ENCODE measurements at regions not wholly inside any gene's neighbourhood (a gene's known extent, or its start where the extent isn't known, plus 50 kb on each side); places are given as distances from the start of the nearest gene placed in this dataset.

DNA sequence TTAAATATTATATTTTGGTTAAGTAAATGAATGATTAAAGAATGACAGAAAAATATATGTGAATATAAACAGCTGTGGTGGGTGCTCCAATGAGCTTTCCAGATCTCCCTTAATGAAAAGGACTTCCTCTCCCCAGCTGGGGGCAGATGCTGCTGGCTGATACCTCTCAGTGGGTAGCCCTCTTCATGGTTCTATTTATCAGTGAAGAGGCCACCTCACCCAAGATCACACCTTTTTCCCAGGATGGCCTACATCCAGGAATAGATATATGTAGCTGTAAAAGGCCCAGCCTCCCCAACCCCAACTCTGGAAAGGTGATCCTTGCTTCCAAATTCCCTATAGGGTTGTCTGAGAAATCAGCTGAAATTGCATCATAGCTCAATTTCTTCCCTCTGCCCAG is 135.2 kb upstream of the ACVR2A start:
- DNase-seq = no peak

DNA sequence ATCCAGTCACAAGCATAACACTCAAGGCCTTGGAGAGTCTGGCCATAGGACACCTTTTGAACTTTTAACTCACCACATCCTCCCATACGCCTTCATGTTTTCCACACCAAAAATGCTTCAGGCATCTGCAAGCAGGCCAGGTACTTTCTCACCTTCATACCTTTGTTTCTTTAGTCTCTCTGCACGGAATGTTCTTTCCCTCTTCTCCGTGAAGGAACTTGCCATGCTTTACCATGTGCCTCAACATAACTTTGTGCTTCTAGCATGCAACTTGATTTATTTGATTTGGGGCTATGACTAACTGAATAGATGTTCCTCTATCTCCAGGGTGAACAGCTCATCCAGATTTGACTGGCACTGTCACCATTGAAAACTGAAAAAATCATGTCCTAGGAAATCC is 141.7 kb upstream of the ACVR2A start:
- no peak for DNase-seq

DNA sequence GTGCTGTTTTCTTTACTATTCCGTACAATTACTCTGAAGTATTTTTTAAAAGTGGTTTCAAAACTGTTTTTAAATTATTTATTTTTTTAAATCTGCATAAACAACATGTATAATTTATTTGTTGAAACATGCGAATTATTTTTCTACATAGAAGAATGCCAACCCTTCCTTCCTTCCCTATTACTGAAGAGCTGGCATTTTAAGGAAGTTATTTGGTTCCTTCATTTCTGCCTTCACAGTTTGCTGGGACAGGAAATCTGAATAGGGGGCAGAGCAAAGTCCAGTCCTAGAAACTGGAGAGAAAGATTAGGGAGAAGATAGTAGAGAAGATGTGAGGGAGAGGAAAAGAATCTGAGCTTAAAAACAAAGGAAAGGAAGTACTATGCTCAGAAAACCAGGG is 146.7 kb upstream of the ACVR2A start:
- DNase-seq = peak in 1 of 2 donors; percentile 22

DNA sequence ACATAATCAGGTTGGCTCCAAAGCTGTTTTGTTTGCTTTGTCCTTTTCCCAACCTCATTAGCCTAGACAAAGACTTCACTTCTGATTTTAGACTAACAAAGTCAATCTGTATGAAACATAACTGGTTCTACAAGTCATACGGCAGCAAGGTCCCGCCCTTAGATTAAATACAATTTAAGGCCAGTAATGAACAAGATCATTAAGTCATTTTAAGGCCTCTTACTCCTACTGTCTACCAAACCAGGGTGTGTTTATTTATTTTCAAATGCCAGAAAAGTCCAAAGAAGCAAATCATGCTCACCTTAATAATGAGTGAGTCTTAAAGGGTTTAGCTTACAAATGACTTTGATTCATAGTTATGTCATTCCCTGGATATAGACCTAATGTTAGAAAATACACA is 148.4 kb upstream of the ACVR2A start:
- no peak for DNase-seq

DNA sequence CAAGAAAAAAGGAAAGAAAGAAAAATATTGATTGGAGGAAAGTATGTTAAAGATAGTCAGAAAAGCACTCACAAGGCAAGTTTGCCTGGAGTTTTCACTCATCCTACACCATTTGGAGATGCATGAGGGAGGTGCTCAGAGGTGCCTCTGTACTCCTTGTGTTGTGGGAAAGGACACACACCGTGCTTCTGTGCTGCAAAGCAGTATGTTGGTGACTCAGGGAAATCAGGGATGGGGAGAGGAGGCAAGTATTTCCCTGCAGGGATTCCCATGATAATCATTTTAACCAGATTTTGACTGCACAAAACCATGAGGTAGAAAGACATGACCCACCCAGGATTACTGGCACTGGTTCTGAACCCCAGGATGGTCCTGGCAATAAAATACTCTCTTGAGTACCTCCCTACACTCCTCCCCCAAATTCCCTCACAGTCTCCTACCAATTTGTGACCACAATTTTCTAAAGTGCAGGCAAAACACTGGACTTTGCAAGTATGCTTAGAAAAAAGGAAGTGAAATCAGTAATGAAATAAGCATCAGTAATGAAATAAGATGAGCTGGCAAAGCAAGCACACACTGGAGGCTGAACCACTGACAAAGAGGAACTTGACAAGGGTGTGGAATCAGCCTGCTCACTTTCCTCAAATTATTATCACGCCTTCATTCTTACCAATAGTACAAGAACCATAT is 155.5 kb upstream of the ACVR2A start:
- peak; percentile 86 to 96 for DNase-seq

DNA sequence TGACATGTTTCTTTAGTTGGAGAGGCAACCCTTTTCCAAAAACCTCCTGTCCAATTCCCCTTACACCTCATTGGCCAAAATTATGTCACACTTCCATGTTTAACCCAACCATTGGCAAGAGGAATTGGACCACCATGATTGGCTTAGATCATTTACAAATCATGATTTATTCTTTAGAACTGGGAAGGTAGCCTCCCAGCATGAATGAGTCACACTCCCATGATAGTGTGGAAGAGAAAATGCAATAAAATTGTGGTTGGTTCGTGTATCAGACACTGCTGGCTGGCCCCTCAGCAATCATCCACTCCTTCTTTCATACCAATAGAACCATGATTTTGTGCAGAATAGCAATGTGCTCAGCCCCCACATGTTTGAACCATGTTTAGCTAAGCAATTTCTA is 156.6 kb upstream of the ACVR2A start:
- peak; percentile 31 to 53 for DNase-seq

DNA sequence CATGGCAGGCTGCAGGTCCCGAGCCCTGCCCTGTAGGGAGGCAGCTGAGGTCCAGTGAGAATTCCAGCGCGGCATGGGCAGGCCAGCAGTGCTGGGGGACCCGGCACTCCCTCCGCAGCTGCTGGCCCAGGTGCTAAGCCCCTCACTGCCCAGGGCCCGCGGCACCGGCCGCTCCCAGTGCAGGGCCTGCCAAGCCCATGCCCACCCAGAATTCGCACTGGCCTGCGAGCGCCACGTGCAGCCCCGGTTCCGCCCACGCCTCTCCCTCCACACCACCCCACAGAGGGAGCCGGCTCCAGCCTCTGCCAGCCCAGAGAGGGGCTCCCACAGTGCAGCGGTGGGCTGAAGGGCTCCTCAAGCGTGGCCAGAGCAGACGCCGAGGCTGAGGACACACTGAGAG is 158.5 kb upstream of the ACVR2A start:
- DNase-seq = no peak

DNA sequence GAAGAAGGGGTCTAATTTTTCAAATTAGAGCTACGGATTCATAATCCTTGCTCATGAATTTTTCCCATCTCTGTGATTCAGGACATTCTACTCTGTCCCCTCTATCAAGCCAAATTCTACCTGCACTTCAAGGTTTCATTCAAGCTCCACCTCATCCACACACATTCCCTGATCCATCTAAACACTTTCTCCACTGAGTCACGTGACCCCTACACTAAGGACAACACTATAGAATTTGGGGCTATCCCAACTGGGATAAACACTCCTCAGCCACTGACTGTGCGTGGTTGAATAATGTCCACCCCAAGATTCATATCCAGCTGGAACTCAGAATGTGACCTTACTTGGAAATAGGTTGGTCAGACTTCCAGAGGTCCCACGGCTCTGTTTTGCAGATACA is 159.9 kb upstream of the ACVR2A start:
- no peak for DNase-seq

DNA sequence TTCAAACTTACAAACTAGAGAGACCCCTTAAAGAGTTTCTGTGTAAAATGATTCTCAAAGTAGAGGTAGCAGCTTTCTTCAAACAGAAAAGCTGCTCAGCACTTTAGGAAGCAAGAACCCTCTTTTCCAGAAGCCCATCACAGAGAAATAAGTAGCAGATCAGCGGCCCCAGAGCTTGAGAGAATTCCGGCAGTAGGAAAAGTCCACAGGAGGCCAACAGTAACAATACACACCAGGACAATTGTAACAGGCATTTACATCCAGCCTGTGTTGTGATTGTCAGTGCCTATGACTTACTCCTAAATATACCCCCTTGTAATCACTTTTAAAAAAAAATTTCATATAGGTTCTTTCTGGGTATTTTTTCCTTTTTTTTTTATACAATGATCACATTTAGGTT is 161.4 kb upstream of the ACVR2A start:
- no peak for DNase-seq

DNA sequence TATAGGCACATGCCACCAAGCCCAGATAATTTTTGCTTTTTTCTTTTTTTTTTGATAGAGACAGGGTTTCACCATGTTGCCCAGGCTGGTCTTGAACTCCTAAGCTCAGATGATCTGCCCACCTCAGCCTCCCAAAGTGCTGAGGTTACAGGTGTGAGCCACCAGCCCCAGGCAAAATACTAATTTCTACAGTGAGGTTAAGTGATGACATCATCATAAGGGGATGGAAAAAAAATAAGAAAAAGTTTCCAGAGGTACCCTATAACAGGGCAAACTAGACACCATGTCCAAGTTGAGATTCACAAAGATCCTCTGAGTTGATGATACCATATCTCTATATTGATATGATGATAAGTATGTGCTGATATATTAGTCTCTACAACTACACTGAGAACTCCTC is 163.7 kb upstream of the ACVR2A start:
- no peak for DNase-seq

DNA sequence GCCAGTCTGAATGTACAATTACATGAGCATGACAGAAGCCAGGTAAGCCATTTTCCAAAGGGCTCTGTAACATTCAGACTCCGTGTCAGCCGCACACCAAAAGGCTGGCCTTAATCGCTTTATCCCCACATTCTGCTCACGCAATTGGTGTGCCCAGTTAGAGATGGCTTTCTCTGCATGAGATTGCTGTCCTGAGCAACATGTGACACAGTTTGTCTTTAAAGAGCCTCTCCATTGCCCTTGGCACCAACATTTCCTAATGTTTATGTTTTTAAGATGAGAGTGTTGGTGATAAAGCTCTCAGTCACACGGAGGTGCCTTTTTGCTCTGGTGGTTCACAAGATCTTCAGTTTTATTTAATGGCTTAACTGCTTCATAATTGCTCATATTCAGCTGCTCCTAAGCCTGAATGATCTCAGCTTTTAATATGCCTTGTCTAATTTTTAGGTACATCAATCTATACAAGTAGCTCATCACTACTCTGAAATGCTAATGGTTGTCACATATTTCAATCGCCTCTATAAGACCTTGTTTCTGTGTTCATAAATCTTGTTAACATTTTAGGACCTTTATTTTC is 164.8 kb upstream of the ACVR2A start:
- no peak for DNase-seq

DNA sequence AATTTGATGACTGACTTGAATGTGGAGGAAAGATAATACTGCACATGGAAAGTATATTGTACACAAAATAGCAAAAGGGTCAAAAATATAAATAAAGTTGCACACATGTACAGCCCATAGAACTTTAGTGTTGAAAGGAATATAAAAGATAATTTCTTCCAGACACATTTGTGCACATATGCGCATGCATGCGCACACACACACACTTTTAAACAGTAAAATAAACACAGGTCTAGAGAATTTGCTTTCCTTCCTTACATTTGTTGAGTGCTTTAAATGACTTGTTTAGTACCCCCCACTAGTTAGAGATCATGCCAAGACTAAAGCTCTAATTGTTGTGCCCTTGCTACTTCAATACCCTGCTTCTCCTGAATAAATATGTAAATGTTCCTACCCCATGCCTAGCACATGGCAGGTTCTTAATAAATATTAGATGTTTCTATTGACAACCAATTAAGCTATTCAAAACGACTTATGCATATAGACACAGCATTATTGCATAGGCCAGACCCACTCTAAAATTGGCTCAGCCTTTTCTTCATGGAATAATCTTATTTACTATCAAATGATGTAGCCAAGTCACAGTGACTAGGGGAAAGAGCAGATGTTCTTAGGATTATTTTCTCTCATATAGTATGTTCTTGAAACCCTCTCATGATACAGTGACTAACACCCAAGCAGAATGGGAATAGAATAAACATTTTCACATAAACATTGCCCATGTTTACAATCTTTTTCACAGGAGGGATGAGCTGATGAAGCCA is 165.5 kb upstream of the ACVR2A start:
- DNase-seq = no peak

DNA sequence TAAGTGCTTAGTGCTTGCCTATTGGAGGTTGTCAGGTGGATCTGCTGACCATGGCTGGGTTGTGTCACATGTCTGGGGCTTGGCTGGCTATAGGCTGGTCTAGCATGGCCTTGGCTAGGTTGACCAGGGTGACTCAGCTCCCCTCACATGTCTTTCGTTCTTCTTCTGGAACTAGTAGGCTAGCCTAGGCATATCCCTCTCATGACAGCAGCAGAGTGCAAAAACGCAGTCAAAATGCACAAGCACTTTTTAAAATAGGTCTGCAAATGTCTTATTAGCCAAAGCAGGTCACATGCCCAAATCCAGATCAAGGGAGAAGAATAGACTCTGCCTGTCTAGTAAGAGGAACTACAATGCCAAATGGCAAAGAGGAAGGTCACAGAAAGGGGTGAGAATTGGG is 179.7 kb upstream of the ACVR2A start:
- DNase-seq = peak in 1 of 2 donors; percentile 17

DNA sequence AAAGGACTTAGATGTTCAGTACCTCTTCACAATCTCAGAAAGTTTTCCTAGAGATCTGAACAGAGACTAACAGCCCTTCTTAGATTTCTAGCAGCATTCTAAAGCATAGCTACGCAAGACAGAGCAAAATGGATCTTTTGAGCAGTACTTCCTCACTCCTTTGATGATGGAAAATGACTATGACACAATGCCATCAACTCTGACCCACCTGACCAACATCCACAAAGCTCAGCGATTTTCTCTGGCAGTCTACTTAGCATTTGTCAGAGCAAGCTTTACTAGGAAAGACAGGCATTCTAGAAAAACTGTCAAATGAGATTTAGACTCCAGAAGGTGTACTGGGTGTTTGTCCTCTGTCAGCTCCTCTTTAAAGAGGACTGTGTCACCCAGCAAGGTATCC is 180.9 kb upstream of the ACVR2A start:
- DNase-seq = peak in 1 of 2 donors; percentile 40

DNA sequence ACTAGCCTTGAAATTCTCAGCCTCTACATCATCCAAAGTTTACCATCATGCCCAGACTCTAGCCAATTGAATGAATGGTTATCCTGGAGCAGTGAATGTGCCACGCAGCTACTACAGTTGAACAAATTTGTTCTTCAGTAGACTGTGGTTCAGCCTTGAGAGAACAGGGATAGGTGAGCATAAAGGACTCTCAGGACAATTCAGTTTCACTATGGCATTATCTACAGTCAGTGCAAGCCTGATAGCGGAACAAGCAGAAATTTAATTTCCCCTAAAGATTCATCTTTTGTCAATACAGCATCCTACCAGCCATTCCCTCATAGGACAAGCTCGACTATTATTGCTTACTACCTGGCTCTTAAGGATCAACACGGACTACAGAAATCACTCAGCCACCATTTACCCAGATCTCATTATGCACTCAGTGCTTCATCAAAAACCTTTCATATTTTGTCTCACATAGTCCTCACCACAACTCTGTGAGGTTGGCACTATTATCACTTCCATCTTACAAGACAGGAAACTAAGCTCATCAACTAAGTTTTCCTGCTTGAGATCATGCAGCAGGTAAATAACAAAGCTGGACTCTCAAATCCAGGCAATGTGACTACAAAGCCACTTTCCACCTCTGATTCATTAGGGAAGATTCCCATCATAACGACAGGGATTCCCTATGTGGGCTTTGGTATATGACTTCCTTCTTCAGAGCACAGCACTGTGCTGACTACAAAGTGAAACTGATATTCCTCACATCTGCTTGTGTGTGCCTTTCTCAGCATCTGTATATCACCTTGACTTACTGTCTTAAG is 181.5 kb upstream of the ACVR2A start:
- peak; percentile 41 to 70 for DNase-seq

DNA sequence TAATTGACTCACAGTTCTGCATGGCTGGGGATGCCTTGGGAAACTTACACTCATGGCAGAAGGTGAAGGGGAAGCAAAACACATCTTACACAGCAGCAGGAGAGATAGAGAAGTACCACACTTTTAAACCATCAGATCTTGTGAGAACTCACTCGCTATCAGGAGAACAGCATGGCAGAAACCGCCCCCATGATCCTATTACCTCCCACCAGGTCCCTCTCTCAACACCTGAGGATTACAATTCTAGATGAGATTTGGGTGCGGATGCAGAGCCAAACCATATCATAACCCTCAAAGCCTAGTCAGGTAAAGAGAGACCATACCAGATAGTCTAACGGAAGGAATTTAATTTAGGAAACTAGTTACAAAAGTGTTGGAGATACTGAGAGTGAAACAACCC is 182.6 kb upstream of the ACVR2A start:
- no peak for DNase-seq

DNA sequence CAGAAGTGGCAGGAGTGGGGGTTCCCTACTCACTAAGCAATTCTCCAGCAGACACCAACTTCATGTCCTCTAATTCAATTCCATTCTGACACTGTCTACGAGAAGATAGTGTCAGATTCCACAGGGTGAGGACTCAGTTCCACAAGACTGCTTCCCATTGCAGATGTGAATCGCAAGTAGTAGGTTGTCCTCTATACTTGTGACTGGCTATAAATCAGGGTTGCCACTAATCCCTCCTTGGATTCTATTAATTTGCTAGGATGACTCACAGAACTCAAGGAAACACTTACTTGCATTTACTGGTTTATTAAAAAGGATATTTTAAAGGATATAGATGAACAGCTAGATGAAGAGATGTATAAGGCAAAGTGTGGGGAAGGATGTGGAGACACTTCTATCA is 184.1 kb upstream of the ACVR2A start:
- no peak for DNase-seq

DNA sequence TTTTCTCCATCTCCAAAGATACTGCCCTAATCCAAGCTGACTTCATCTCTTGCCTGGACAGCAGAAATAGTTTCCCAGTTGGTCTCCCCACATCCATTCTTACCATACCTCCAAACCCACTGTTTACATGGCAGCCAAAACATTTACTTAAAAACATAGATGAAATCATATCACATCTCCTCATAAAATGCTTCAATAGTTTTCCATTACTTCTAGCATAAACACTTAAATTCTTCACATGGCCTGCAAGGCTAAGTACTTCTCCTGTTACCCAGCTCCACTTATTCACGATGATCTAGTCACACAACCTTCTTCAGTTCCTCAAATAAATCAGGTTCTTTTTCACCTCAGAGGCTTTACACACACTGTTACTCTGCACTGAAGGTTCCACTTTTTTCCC is 185.8 kb upstream of the ACVR2A start:
- no peak for DNase-seq

DNA sequence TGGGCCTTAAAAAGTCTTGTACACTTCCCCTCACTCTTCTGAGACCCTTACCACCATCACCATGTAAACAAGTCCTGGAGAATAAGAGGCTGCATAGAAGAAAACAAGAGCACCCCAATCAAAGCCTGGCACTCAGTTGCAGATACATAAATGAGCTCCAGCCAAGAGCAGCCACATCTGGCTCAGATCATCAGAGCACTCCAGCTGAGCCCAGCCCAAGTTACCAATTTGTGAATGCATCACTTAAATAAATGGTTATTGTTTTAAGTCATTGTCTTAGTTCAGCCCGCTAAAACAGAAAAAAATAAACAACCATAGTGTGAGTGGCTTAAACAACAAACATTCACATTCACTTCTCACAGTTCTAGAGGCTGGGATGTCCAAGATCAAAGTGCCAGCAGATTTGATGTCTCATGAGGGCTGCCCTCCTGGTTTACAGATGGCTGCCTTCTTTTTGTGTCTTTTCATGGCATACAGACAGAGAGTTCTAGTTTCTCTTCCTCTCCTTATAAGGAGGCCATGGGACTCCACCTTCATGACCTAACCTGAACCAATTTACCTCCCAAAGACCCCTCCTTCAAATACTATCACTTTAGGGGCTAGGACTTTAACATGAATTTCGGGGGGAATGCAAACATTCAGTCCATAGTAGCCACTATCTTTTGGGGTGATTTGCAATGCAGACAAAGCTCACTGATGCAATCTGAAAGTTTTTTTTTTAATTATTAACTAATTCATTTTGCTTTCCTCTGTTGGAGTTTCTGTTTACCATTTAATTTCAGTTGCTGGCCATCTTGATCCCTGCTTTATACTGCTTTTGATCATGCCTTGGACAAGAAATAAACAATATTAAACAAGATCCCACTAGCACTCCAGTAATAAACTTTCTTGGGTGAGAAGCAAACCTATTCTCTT is 187.5 kb upstream of the ACVR2A start:
- no peak for DNase-seq

DNA sequence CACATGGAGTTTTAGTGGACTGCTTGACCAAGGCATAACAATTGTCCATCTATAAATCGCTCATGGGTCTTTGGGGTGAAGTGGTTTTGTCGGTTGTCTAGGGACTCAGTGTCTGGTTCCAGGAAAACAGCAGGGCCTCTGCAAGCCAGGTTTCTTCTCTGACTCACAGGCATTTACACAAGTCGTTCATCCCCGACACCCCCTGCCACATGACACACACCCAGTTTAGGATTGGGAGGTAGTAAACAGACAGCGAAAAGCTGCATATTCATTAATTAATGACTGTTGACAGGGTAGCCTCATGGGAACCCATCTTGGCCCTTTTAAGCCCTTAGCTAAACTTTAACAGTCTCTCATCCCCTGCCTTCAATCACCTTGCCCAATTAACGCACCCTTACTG is 194.8 kb upstream of the ACVR2A start:
- DNase-seq = no peak

DNA sequence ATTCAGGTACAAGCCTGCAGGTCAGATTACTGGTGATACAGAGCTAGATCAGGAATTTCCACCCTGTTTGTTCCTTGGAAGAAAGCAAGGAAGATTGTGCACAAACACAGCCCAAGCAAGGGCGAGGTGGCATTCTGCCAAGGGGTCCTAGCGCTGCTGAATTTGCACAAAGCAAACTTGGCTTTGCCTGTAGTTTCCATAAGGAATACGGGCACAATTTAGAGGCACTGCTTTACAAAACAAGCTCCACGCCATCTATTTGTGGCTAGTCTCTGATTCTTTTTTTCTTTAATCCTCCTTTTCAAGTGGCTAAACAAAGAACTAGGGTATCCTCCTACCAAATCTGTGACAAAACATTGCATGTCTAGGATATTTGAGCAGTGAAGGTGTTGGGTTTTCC is 195.5 kb upstream of the ACVR2A start:
- DNase-seq = no peak

DNA sequence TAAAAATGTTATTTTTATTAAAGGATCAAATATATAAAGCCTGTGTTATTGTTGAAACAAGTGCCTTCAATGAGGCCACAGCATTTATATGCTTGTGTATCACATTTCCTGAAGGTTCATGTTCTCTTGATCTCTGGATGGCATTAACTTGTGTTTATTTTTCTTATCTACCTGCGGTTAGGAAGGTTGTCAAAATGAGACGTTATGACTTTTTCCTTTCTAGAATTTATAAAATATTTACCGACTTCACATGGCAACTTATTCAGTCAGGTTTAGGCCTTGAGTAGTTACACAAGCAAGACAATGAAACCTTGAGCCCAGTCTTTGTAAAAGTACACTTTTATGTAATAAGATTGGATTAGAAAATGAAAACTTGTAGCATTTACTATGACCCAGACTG is 196.4 kb upstream of the ACVR2A start:
- DNase-seq = no peak
